ENCODE measurements at regions not wholly inside any gene's neighbourhood (a gene's known extent, or its start where the extent isn't known, plus 50 kb on each side); places are given as distances from the start of the nearest gene placed in this dataset.

GRCh38 chr11:69880041-69880825 is 61.0 kb upstream of the FGF3 start:
- TF ChIP-seq CTCF (IDR thresholded peaks at IDR 0.05; ENCODE audit: low read depth, low read length) = no peak
- H3K4me3 ChIP-seq (ENCODE audit: low read depth, low read length) = no peak overlapping the region
- peak; percentile 2 for DNase-seq
- H3K27ac ChIP-seq = no peak overlapping the region
- H3K9me3 ChIP-seq (ENCODE audit: severe bottlenecking) = no peaks in the 10 kb centered on the region
- no peaks in the 10 kb centered on the region for H3K27me3 ChIP-seq (ENCODE audit: insufficient read depth, low read depth, severe bottlenecking)
- H3K36me3 ChIP-seq = no peaks in the 10 kb centered on the region

GRCh38 chr11:69880826-69881445 is 61.7 kb upstream of the FGF3 start:
- H3K4me3 ChIP-seq (ENCODE audit: low read depth, low read length) = no peak overlapping the region
- no peaks in the 10 kb centered on the region for H3K27me3 ChIP-seq (ENCODE audit: insufficient read depth, low read depth, severe bottlenecking)
- H3K36me3 ChIP-seq = no peaks in the 10 kb centered on the region
- no peak for DNase-seq
- H3K9me3 ChIP-seq (ENCODE audit: severe bottlenecking) = no peaks in the 10 kb centered on the region
- H3K27ac ChIP-seq = no peak overlapping the region
- TF ChIP-seq CTCF (IDR thresholded peaks at IDR 0.05; ENCODE audit: low read depth, low read length) = no peak

GRCh38 chr11:69881467-69882269 is 62.5 kb upstream of the FGF3 start:
- H3K4me3 ChIP-seq (ENCODE audit: low read depth, low read length) = no peak overlapping the region
- no peaks in the 10 kb centered on the region for H3K9me3 ChIP-seq (ENCODE audit: severe bottlenecking)
- no peak for DNase-seq
- H3K27me3 ChIP-seq (ENCODE audit: insufficient read depth, low read depth, severe bottlenecking) = no peaks in the 10 kb centered on the region
- H3K27ac ChIP-seq = no peak overlapping the region
- H3K36me3 ChIP-seq = no peaks in the 10 kb centered on the region
- TF ChIP-seq CTCF (IDR thresholded peaks at IDR 0.05; ENCODE audit: low read depth, low read length) = peak; percentile 49

- no peak for DNase-seq
- H3K9me3 ChIP-seq (ENCODE audit: severe bottlenecking) = no peaks in the 10 kb centered on the region
- no peaks in the 10 kb centered on the region for H3K27me3 ChIP-seq (ENCODE audit: insufficient read depth, low read depth, severe bottlenecking)
- H3K4me3 ChIP-seq (ENCODE audit: low read depth, low read length) = no peak overlapping the region
- no peaks in the 10 kb centered on the region for H3K36me3 ChIP-seq
- no peak for TF ChIP-seq CTCF (IDR thresholded peaks at IDR 0.05; ENCODE audit: low read depth, low read length)
- no peak overlapping the region for H3K27ac ChIP-seq
Measured at GRCh38 chr11:69882270-69882608, 63.0 kb upstream of the FGF3 start.

- no peak for TF ChIP-seq CTCF (IDR thresholded peaks at IDR 0.05; ENCODE audit: low read depth, low read length)
- Histone ChIP-seq H3K9me3 (ENCODE audit: severe bottlenecking) (no peaks in the 10 kb centered on the region), H3K36me3 (no peaks in the 10 kb centered on the region), H3K4me3 (ENCODE audit: low read depth, low read length) (no peak overlapping the region), H3K27me3 (ENCODE audit: insufficient read depth, low read depth, severe bottlenecking) (no peaks in the 10 kb centered on the region), H3K27ac (no peak overlapping the region)
- DNase-seq = no peak
Measured at GRCh38 chr11:69883292-69884255, 64.4 kb upstream of the FGF3 start.
